DOHH2 (cell line): ENCODE measurements at regions not wholly inside any gene's neighbourhood (a gene's known extent, or its start where the extent isn't known, plus 50 kb on each side); places are given as distances from the start of the nearest gene placed in this dataset.

Source experiments
- H3F3A ChIP-seq: fragments of 200-600 bp; sonication (generic), shearing (Covaris generic); 2 replicates; pipeline ENCODE4 v1.6.0; 2016; ENCODE audit warnings: antibody characterized with exemption, mild to moderate bottlenecking; ENCODE audit not compliant: control insufficient read depth, insufficient read depth
- H3K27ac ChIP-seq: fragments of 200-600 bp; sonication (generic); 2 replicates; pipeline ENCODE4 v1.5.1; 2014; ENCODE audit warnings: low read depth, mild to moderate bottlenecking, low read length, moderate library complexity
- H3K27me3 ChIP-seq: fragments of 200-600 bp; sonication (generic); 2 replicates; pipeline ENCODE4 v1.6.1; 2014; ENCODE audit warnings: mild to moderate bottlenecking, low read length, mixed read lengths; ENCODE audit not compliant: control insufficient read depth
- H3K36me3 ChIP-seq: fragments of 200-600 bp; sonication (generic); 2 replicates; pipeline ENCODE4 v1.6.1; 2014; ENCODE audit warnings: mild to moderate bottlenecking, low read length, moderate library complexity, mixed read lengths; ENCODE audit not compliant: control insufficient read depth
- H3K4me1 ChIP-seq: fragments of 200-600 bp; sonication (generic); 2 replicates; pipeline ENCODE4 v1.6.1; 2014; ENCODE audit warnings: mild to moderate bottlenecking, low read length, mixed read lengths; ENCODE audit not compliant: control insufficient read depth
- H3K4me2 ChIP-seq: fragments of 200-600 bp; sonication (generic); 2 replicates; pipeline ENCODE4 v1.6.0; 2014; ENCODE audit warnings: mild to moderate bottlenecking, low read length, moderate library complexity
- H3K4me3 ChIP-seq: fragments of 200-600 bp; sonication (generic); 2 replicates; pipeline ENCODE4 v1.5.1; 2014; ENCODE audit warnings: mild to moderate bottlenecking, low read length, mixed read lengths
- H3K79me2 ChIP-seq: fragments of 200-600 bp; sonication (generic); 2 replicates; pipeline ENCODE4 v1.6.1; 2014; ENCODE audit warnings: mild to moderate bottlenecking, low read length, mixed read lengths; ENCODE audit not compliant: control insufficient read depth
- H3K9me2 ChIP-seq: fragments of 200-600 bp; sonication (generic); replicated peaks from 2 replicates; pipeline ENCODE4 v1.6.1; 2014; ENCODE audit warnings: mild to moderate bottlenecking, low read length, mixed read lengths; ENCODE audit not compliant: control insufficient read depth
- H3K9me3 ChIP-seq: fragments of 200-600 bp; sonication (generic); 2 replicates; pipeline ENCODE4 v1.6.1; 2014; ENCODE audit warnings: antibody characterized with exemption, low read length, mixed read lengths; ENCODE audit not compliant: control insufficient read depth, insufficient read depth
- H4K20me1 ChIP-seq: fragments of 200-600 bp; sonication (generic); 2 replicates; pipeline ENCODE4 v1.6.0; 2014; ENCODE audit warnings: low read depth, mild to moderate bottlenecking, antibody characterized with exemption, low read length, moderate library complexity; ENCODE audit not compliant: control insufficient read depth, insufficient read depth
- EZH2phosphoT487 ChIP-seq: fragments of 200-600 bp; sonication (generic); IDR thresholded peaks from 2 replicates; pipeline ENCODE4 v1.6.1; 2017; ENCODE audit warnings: borderline replicate concordance, mild to moderate bottlenecking, antibody characterized with exemption, low read length, moderate library complexity, mixed read lengths
- TF ChIP-seq, protein P1 (sequence below): fragments of 200-600 bp; sonication (generic); IDR thresholded peaks from one replicate; pipeline ENCODE4 v1.5.1; 2014; ENCODE audit warnings: antibody characterized with exemption, mild to moderate bottlenecking, low read depth, low read length; ENCODE audit not compliant: poor library complexity, severe bottlenecking

DNA sequence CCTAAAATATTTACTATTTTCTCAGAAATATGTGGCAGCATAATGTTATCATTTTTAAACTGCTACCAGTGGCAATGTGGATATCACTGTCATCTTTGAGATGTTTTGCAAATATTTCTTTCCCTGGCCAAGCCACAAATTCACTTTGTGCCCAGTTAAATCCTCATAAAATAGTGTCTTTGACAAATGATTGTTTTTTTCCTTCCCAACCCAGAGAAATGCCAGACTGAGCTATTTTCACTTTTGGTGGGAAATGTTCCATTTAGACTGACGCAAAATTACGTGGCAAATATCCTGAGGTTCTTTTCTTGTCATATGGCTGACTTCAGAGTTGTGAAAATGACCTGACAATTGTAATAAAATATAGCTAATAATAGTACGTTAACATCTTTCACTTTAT is 807.0 kb upstream of the SOX9 start:
- Histone ChIP-seq H3K4me2 (no peak overlapping the region), H3K9me2 (no peaks in the 10 kb centered on the region), H3K9me3 (no peaks in the 10 kb centered on the region)

GRCh38 chr17:71315568-71315967 is 805.3 kb upstream of the SOX9 start:
- Histone ChIP-seq H4K20me1 (no peaks in the 10 kb centered on the region), H3K9me2 (no peaks in the 10 kb centered on the region), H3K79me2 (no peaks in the 10 kb centered on the region), H3K4me1 (no peaks in the 10 kb centered on the region), H3F3A (no peaks in the 10 kb centered on the region), H3K4me2 (no peak overlapping the region), H3K36me3 (no peaks in the 10 kb centered on the region), H3K9me3 (no peaks in the 10 kb centered on the region), H3K27ac (no peak overlapping the region), H3K4me3 (no peak overlapping the region), H3K27me3 (no peaks in the 10 kb centered on the region)
- TF ChIP-seq, protein P1, sequence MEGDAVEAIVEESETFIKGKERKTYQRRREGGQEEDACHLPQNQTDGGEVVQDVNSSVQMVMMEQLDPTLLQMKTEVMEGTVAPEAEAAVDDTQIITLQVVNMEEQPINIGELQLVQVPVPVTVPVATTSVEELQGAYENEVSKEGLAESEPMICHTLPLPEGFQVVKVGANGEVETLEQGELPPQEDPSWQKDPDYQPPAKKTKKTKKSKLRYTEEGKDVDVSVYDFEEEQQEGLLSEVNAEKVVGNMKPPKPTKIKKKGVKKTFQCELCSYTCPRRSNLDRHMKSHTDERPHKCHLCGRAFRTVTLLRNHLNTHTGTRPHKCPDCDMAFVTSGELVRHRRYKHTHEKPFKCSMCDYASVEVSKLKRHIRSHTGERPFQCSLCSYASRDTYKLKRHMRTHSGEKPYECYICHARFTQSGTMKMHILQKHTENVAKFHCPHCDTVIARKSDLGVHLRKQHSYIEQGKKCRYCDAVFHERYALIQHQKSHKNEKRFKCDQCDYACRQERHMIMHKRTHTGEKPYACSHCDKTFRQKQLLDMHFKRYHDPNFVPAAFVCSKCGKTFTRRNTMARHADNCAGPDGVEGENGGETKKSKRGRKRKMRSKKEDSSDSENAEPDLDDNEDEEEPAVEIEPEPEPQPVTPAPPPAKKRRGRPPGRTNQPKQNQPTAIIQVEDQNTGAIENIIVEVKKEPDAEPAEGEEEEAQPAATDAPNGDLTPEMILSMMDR, result no peak
- no peak for TF ChIP-seq EZH2phosphoT487

More for the DNA sequence above, 807.0 kb upstream of the SOX9 start:
- Histone ChIP-seq H3K27me3 (no peaks in the 10 kb centered on the region), H3K36me3 (no peaks in the 10 kb centered on the region), H4K20me1 (no peaks in the 10 kb centered on the region), H3K27ac (no peak overlapping the region), H3K79me2 (no peaks in the 10 kb centered on the region), H3F3A (no peaks in the 10 kb centered on the region), H3K4me1 (no peaks in the 10 kb centered on the region), H3K4me3 (no peak overlapping the region)
- TF ChIP-seq, protein P1, result no peak
- TF ChIP-seq EZH2phosphoT487, result no peak

DNA sequence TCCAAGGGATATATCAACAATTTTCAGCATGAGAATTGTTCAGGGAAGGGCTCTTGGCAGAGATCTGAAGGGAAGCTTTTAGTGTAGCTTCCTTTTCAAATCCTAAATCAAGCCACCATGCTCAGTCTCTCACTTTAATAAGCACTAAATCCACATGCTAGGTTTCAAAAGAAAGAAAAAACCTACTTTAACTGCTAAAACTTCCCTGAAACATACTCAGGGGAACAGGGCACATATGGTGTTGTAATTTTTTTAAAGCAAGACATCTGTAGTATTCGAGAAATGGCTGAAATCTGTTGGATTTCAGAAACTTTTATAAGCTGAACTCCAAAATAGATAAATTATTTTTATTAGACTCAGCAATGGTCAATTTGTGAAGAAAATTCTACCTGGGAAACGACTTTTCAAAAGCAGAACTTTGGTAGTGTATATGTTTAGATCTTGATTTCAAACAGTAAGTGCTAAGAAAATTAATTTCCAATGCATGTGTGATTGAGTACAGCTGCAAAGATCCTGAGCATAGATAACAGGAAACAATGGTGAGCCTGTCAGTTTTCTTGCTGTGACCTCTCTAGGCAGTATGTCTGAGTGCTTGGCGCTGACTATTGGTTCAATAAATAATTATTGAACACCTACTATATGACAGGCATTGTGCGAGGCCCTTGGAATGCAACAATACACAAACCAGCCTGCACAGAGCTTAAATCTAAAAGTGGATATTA is 804.5 kb upstream of the SOX9 start:
- Histone ChIP-seq H3K4me1 (no peaks in the 10 kb centered on the region), H3K27ac (no peak overlapping the region), H4K20me1 (no peaks in the 10 kb centered on the region), H3K4me2 (no peak overlapping the region), H3K36me3 (no peaks in the 10 kb centered on the region), H3K27me3 (no peaks in the 10 kb centered on the region), H3K79me2 (no peaks in the 10 kb centered on the region), H3K9me3 (no peaks in the 10 kb centered on the region), H3F3A (no peaks in the 10 kb centered on the region), H3K4me3 (no peak overlapping the region), H3K9me2 (no peaks in the 10 kb centered on the region)
- TF ChIP-seq EZH2phosphoT487, result no peak
- TF ChIP-seq, protein P1, result no peak
